Endodermal cell (in vitro differentiated cells): ENCODE measurements at regions not wholly inside any gene's neighbourhood (a gene's known extent, or its start where the extent isn't known, plus 50 kb on each side); places are given as distances from the start of the nearest gene placed in this dataset.

Experiments used
- DNase-seq: peaks from one replicate; pipeline ENCODE4 v3.0.0-alpha.2; 2017
- H3K27ac ChIP-seq: 2 replicates; pipeline ENCODE4 v1.5.1; 2013; ENCODE audit warnings: mild to moderate bottlenecking, low read depth, low read length, moderate library complexity
- H3K27me3 ChIP-seq: 2 replicates; pipeline ENCODE4 v1.6.1; 2013; ENCODE audit warnings: mild to moderate bottlenecking, low read length, moderate library complexity; ENCODE audit not compliant: insufficient read depth, control insufficient read depth, poor library complexity, severe bottlenecking
- H3K36me3 ChIP-seq: 2 replicates; pipeline ENCODE4 v1.7.0; 2013; ENCODE audit warnings: mild to moderate bottlenecking, low read length, moderate library complexity; ENCODE audit not compliant: control insufficient read depth, insufficient read depth
- H3K4me1 ChIP-seq: one replicate; pipeline ENCODE4 v1.7.0; 2013; ENCODE audit warnings: low read length; ENCODE audit not compliant: control insufficient read depth, insufficient read depth
- H3K4me3 ChIP-seq: 2 replicates; pipeline ENCODE4 v1.5.1; 2013; ENCODE audit warnings: mild to moderate bottlenecking, low read length, moderate library complexity
- H3K9ac ChIP-seq: 2 replicates; pipeline ENCODE4 v1.6.1; 2013; ENCODE audit warnings: mild to moderate bottlenecking, low read length, moderate library complexity; ENCODE audit not compliant: poor library complexity, severe bottlenecking; ENCODE audit errors: extremely low read depth
- H3K9me3 ChIP-seq: 2 replicates; pipeline ENCODE4 v1.6.1; 2013; ENCODE audit warnings: mild to moderate bottlenecking, low read length, moderate library complexity; ENCODE audit not compliant: control insufficient read depth
- H3K27ac Mint-ChIP-seq: 2 replicates; pipeline ENCODE4 v1.8.0; 2020; ENCODE audit warnings: mixed read lengths
- H3K27me3 Mint-ChIP-seq: 2 replicates; pipeline ENCODE4 v1.8.0; 2021; ENCODE audit warnings: mild to moderate bottlenecking, mixed read lengths; ENCODE audit not compliant: insufficient read depth
- H3K36me3 Mint-ChIP-seq: 2 replicates; pipeline ENCODE4 v1.8.0; 2020; ENCODE audit warnings: low read depth, mixed read lengths
- H3K4me1 Mint-ChIP-seq: 2 replicates; pipeline ENCODE4 v1.8.0; 2020; ENCODE audit warnings: mixed read lengths
- H3K4me3 Mint-ChIP-seq: 2 replicates; pipeline ENCODE4 v1.8.0; 2020; ENCODE audit warnings: mild to moderate bottlenecking, moderate library complexity, mixed read lengths
- H3K9me3 Mint-ChIP-seq: 2 replicates; pipeline ENCODE4 v1.8.0; 2020; ENCODE audit warnings: mild to moderate bottlenecking, mixed read lengths
- CTCF ChIP-seq: fragments of 200-600 bp; sonication (generic); conservative IDR thresholded peaks from 2 replicates; pipeline ENCODE4 v1.5.0; 2021; ENCODE audit warnings: antibody characterized with exemption, mild to moderate bottlenecking
- WGBS, 2 experiments: methylation state at CpG; one replicate each; pipeline versions ENCODE4 v1.1.5 to v1.1.7; 2013; ENCODE audit warnings: missing lambda C conversion rate in 2 of 2, mixed read lengths in 1 of 2; ENCODE audit not compliant: insufficient coverage in 1 of 2, insufficient read length in 1 of 2; 5-methylcytosine and 5-hydroxymethylcytosine counted together

- Mint-ChIP-seq H3K9me3 (no peaks in the 10 kb centered on the region), H3K4me3 (no peak overlapping the region), H3K36me3 (peaks cover under 1% of the 10 kb centered on the region), H3K27me3 (no peaks in the 10 kb centered on the region), H3K4me1 (peaks cover 20% of the 10 kb centered on the region), H3K27ac (no peak overlapping the region)
- Histone ChIP-seq H3K4me1 (no peaks in the 10 kb centered on the region), H3K36me3 (no peaks in the 10 kb centered on the region), H3K27ac (no peak overlapping the region), H3K9me3 (no peaks in the 10 kb centered on the region), H3K27me3 (no peaks in the 10 kb centered on the region), H3K4me3 (no peak overlapping the region), H3K9ac (no peak overlapping the region)
- no peak for DNase-seq
- no peak for TF ChIP-seq CTCF
- WGBS, 2 experiments = 100% methylated on average over 1 of the region's 1 CpG
Observed at GRCh38 chr21:26226724-26227123, 56.2 kb upstream of the APP start.

DNA sequence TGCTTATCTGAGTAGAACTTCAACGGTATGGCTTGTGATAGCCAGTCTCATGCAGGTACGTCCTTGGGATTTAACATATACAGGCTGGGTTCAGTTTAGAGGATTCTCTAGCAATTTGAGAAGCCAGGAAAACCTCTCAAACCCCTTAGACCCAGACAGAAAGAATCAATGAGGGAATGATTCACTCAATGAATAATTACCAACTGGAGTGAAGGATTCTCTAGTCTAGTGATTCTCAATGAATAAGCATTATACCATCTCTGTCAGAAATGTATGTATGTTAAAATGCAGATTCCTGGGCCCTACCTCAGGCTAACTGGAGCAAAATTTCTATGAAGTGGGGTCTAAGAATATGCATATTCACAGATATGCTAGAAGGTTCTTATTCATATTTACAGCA, 54.5 kb upstream of the APP start:
- no peaks in the 10 kb centered on the region for H3K9me3 ChIP-seq
- Mint-ChIP-seq H3K4me3 (no peak overlapping the region), H3K27me3 (no peaks in the 10 kb centered on the region), H3K27ac (no peak overlapping the region), H3K9me3 (peaks cover 7% of the 10 kb centered on the region), H3K4me1 (peaks cover 25% of the 10 kb centered on the region), H3K36me3 (peaks cover 1% of the 10 kb centered on the region)
- WGBS, 2 experiments = 80 to 99% methylated on average over 1 to 2 of the region's 2 CpGs
- DNase-seq = no peak
- no peak overlapping the region for H3K4me3 ChIP-seq
- no peaks in the 10 kb centered on the region for H3K4me1 ChIP-seq
- H3K9ac ChIP-seq = no peak overlapping the region
- no peaks in the 10 kb centered on the region for H3K27me3 ChIP-seq
- no peaks in the 10 kb centered on the region for H3K36me3 ChIP-seq
- no peak overlapping the region for H3K27ac ChIP-seq
- TF ChIP-seq CTCF = no peak

DNA sequence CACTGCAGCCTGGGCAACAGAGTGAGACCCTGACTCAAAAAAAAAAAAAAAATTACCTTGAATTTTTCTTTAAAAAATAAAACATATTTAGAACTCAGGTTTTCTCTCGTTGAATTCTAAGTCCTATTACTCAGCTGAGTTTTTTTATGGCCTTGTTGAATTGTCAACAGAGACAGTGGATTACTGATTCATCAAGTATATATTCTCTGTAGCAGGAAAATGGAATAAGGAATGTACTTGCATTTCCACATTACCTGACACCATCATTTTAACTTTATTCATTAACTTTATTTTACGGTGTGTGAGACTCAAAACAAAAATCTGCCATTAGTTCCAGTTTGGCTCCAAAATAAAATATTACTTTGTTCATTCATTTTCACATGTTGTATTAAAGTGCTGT, 53.8 kb upstream of the APP start:
- no peak overlapping the region for H3K27ac Mint-ChIP-seq
- Histone ChIP-seq H3K9ac (no peak overlapping the region), H3K36me3 (no peaks in the 10 kb centered on the region), H3K9me3 (no peaks in the 10 kb centered on the region), H3K4me3 (no peak overlapping the region), H3K27ac (no peak overlapping the region), H3K4me1 (no peaks in the 10 kb centered on the region), H3K27me3 (no peaks in the 10 kb centered on the region)
- no peak for DNase-seq
- no peaks in the 10 kb centered on the region for H3K27me3 Mint-ChIP-seq
- peaks cover 25% of the 10 kb centered on the region for H3K4me1 Mint-ChIP-seq
- peaks cover 1% of the 10 kb centered on the region for H3K36me3 Mint-ChIP-seq
- 50 to 100% methylated on average over 1 to 2 of the region's 2 CpGs for WGBS, 2 experiments
- peaks cover 13% of the 10 kb centered on the region for H3K9me3 Mint-ChIP-seq
- TF ChIP-seq CTCF = no peak
- no peak overlapping the region for H3K4me3 Mint-ChIP-seq
